ENCODE measurements at regions not wholly inside any gene's neighbourhood (a gene's known extent, or its start where the extent isn't known, plus 50 kb on each side); places are given as distances from the start of the nearest gene placed in this dataset.
"Not testable (repeated sequence)": the region's sequence is repeated elsewhere in the genome, so short reads cannot be mapped to it uniquely, and the experiment has no call there.

DNA sequence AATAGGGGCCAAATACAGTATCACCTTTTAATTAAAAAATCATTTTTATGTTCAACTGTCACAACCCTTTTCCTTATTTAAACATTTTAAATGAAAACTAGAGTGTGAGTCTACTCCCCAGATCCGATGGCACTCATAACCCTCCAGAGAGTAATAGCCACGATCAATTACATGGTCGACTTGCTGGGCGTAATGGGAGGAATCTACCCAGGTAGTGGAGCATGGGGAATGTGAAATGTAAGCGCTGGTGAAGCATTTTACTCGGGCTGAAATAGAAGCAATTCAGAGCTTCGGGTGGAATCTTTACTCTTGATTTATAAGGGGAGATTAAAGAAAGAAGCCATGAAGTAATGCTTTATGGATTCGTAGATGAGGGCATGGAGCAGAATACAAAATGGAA lies 321.9 kb downstream of the ACTR3B start:
- DNase-seq (ENCODE audit: low read depth in 2 of 2), result no peak

DNA sequence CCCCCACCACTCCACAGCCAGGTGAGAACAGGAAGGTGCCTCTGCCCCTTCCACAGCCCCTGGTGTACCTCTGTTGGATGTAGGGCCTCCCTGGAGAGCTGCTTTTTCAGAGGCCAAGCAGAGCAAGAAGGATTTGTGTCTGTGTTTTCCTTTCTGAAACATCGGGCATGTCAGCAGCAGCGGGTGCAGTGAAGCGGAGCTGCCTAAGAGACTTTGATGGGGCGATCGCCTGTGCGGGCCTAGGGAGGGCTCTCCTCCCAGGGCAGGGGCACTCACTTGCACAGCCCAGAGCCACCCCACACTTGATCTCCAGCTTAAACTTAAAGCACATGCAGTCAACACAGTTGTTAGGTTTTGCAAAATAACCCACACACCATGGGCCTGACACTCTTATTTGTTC lies 324.7 kb downstream of the ACTR3B start:
- no peak for DNase-seq (ENCODE audit: low read depth in 2 of 2)

DNA sequence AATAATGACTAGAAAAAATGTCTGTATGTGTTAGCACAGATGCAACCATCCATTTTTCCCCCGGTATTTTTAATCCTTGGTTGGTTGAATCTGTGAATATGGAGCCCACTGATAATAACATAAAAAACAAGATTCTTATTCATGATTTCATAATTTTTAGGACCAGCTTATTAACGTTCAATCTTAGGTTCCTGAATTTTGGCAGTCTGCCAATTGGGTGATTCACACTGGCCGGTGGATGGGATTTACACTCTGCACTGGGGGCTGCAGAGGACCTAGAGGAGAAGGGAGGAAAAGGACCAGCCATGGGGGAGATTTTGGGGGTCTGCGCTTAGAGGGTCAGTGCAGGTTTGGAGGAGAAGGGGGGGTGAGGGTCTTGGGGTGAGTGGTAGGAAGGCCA lies 327.9 kb downstream of the ACTR3B start:
- DNase-seq (ENCODE audit: low read depth in 2 of 2), result no peak

DNA sequence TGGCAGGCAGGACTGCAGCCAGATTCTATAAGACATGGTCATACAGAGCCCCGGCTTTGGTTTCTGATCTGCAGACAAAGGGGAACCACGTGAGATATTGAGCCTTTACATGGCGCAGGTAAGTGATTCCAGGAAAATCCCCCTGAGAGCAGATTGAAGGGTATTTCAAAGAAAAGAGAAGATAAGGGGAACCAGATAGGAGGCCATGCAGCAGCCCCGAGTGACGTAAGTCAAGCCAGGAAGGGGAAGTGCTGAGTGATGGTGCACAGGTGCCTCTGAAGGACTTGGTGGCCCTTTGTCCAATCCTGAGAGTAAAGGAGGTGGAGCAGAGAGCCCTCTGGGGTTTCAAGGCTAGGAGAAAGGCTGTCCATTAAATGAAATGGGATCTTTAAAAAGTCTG lies 329.0 kb downstream of the ACTR3B start:
- DNase-seq (ENCODE audit: low read depth in 2 of 2), result no peak

DNA sequence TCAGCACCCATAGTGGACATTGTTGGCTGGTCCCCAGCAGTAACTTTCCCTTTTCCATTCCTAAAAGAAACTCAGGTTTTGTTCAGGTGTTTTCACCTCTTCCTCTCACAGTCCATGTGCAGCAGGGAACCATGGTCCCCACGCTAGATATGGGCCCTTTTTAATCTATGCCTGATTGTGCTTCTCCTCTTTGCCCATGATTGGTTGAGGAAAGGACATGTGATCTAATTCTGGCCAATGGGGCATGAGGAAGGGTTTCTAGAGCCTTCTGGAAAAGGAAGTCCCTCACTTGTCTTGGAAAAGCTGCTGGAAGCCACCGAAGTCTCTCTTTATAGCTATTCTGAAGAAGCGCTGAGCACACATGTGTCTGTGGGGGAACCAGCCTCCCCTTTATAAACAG lies 330.7 kb downstream of the ACTR3B start:
- no peak for DNase-seq (ENCODE audit: low read depth in 2 of 2)

DNA sequence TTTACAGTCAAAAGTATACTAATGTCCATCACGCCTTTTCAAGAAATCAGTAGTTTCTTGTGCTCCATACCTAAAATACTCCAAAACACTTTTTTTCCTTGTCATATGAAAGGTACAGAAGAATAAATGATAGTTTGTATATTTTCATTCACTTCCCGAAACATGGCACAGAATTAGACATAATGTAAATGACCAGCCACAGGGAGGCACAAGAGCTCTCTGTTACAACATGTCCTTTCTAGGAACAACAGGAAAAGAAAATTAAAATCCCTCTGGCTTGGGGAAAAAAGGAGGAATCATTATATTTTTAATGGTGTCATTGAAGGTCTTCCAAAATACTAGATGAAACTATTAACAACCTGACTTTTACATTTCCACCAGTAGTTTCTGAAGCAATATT lies 331.2 kb downstream of the ACTR3B start:
- DNase-seq (ENCODE audit: low read depth in 2 of 2), result no peak

DNA sequence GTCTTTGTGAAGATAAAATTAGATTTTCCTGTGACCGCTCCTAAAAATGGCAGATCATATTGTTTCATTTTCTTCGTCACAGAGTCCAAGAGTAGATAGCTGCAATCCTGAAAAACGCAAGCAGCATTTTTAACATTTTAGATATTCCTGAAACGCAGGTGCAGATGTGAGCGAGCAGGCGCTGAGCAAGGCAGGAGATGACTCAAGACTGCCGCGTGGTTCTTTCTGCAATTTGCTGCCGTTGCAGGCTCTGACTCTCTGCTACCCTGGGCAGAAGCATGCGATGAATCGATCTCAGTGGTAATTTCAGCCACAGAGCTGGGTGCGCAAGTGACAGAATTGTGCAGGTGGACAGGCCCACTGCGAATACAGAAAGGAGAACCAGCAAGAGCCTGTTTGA lies 331.9 kb downstream of the ACTR3B start:
- DNase-seq (ENCODE audit: low read depth in 2 of 2), result no peak

DNA sequence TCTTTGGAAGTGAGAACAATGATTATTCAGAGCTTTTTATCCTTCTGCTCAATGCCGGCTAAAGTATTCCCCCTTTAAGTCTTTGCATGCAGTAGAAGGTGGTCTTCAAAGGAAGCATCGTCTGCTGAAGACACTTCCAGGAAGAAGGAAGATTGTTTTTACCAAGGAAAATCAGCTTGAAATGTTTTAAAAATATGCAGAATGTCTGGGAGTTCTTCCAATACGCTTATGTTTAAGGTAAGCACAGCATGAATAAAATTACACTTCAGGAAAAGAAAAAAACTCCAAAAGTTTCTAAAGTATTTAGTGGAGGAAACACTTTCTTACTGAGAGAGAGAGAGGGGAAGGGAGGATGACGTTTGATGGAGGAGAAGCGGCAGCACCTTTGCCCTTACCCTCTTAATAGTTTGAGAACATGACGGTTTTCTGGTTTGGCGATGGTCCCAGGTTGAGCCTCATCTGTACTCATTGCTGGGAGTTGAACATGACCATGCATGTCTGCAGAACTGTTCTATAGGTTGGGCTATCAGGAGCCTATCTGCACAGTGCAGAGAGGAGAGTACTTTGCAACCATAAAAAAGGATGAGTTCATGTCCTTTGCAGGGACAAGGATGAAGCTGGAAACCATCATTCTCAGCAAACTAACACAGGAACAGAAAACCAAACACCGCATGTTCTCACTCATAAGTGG lies 338.1 kb downstream of the ACTR3B start:
- no peak for DNase-seq (ENCODE audit: low read depth in 2 of 2)

DNA sequence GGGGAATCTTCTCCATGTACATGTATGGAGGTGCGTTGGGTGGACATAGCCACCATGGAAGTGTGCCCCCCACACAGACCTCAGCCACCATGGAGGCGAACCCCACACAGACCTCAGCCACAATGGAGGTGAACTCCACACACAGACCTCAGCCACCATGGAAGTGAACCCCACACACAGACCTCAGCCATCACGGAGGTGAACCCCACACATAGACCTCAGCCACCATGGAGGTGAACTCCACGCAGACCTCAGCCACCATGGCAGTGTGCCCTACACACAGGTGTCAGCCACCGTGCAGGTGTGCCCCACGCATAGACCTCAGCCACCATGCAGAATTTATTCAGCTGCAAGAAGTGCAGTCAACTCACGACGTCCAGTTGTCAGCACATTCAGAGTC lies 339.7 kb downstream of the ACTR3B start:
- no peak for DNase-seq (ENCODE audit: low read depth in 2 of 2)

DNA sequence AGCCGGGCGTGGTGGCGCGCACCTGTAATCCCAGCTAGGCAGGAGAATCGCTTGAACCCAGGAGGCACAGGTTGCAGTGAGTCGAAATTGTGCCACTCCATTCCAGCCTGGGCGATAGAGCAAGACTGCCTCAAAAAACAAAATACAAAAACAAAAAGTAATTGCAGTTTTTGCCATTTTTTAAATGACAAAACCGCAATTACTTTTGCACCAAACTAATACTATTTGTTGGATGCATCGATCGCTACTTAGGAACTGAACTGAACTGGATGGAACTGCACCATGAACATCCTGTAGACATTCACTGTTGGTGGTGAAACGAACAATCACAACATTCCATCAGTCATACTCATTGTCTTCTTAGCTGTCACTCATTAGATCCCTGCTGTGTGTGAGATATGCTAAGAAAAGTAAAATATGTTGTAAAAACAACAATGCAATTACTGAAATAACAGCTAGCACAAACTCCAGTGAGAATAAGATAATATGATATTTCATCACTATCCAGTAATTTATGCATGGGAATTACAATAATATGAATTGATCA lies 341.2 kb downstream of the ACTR3B start:
- no peak for DNase-seq (ENCODE audit: low read depth in 2 of 2)

DNA sequence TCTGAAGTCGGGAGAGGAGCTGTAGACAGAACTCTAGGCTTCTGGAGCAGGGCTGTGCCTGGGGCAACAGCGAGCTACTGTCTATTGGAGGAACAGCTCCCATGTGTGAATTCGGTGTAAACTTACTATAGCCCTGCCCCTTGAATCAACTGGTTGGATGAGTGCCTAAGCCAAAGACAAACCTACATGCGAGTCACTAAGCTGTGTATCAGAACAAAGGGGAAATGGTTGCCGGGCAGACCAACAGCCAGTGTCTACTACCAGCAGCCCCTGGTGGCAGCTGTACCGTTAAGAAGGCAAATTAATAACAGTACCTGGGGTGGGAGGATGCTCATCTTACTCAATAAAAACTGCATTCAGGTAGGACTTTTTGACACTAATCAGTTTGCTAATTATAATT lies 343.6 kb downstream of the ACTR3B start:
- no peak for DNase-seq (ENCODE audit: low read depth in 2 of 2)

DNA sequence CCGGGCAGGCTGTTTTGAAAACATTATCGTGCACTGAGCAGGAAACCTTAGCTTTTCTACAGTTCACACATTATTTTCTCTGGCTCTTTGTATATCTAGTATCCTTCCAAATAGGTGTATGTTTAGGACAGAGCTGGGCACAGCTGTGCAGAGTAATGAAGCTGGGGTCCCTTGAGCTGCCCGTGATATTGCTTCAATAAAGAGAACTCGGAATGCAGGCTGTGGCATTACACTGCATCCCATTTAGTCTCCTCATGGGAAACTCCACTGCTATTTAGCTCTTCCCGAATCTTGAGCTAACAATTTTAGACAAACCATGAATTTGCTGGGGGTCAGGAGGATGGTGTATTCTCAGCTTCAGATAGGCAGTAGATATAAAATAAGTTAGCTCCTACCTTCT lies 348.3 kb downstream of the ACTR3B start:
- no peak for DNase-seq (ENCODE audit: low read depth in 2 of 2)

DNA sequence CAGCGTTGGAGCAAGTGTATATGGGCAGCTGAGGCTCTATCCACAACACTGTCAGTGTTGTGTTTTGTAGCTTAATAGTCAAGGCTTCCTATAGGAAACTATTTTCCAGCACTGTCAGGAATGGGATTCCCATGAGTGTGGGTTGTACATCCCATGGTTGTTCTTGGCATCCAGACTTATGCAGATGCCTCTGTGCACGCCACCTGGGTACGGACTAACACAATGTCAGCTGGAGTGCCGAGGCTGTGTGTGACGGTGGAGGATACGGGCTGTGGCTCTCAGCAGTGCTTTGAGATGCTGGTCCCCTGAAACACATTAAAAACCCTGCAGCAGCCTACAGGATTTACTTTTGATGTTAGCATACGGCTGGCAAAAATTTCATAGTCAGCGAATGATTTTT lies 350.0 kb downstream of the ACTR3B start:
- DNase-seq (ENCODE audit: low read depth in 2 of 2), result no peak

DNA sequence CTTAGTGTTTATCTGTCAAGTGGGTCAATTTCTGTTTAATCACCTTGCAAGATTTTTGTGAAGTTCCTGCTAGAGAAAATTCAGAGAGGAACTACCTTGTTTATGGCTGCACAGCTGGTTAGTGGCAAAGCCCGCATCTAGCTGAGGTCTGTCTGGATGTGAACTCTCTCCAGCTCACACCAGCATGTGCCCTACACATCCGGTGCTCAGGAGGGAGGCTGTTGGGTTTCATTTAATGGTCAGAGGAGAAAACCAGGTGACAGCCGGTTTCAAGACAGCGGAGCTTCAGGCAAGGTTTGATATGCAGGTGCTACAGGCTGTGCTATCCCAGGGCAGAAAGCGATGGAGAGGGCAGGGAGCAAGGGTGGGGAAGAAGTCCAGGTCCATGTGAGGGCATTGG lies 351.1 kb downstream of the ACTR3B start:
- DNase-seq (ENCODE audit: low read depth in 2 of 2), result no peak

DNA sequence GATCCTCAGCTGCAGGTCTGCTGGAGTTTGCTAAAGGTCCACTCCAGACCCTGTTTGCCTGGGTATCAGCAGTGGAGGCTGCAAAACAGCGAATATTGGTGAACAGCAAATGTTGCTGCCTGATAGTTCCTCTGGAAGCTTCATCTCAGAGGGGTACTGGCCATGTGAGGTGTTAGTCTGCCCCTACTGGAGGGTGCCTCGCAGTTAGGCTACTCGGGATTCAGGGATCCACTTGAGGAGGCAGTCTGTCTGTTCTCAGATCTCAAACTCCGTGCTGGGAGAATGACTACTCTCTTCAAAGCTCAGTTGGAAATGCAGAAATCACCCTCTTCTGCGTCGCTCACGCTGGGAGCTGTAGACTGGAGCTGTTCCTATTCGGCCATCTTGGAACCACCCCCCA lies 362.7 kb downstream of the ACTR3B start:
- DNase-seq (ENCODE audit: low read depth in 2 of 2), result not testable (repeated sequence)

DNA sequence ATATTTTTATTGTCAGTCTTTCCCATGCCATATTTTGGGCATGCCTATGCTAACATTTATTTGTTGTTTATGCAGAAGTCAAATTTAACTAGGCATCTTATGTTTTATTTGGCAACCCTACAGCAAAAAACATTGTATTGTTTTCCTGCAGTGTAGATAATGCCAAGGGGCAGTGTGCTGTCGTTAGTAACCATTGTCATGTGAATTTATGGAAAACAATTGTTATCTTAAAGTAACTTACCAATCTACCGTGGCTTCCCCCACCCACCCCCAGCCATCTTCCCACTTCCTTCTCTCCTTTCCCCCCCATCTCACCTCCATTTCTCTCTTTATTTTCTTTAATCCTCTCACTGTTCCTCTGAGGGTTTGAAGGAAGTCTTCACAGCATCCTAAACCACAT lies 370.5 kb downstream of the ACTR3B start:
- DNase-seq (ENCODE audit: low read depth in 2 of 2), result no peak

DNA sequence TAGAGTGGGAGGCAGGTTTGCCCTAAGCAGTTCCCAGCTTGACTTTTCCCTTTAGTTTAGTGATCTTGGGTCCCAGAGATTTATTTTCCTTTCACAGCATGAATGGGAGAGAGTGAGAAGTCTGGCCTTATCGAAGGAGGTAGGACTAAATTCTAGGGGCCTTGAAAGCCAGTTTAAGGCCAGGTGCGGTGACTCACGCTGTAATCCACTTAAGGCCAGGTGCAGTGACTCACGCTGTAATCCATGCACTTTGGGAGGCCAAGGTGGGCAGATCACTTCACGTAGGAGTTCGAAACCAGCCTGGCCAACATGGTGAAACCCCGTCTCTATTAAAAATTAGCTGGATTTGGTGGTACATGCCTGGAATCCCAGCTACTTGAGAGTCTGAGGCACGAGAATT lies 392.2 kb downstream of the ACTR3B start:
- DNase-seq (ENCODE audit: low read depth in 2 of 2), result no peak

DNA sequence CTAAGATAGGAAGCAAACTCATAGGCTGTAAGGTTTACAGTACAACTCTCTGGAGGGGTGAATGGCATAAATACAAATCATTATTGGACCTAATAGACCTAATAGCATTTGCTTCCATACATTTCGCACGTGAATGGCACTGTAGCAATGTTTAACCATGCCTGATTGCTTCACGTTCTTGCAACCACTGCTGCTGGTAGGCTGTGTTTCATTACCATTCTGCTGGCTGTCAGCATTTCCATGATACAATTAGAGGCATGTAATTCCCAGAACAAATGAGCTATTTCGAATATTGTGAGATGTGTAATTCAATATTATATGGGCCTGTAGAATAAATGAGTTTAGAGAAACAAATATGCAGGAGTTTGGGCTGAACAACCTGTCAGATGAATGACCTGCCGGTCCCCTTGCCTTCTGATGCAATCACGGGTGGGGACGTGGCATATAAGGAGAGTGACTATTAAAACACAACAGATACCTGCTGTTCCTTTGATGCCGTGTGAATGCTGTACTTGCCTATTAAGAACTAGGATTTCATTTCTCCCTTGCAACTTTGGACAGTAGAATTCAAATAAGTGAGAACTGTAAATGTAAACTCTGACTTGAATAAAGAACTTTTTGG lies 393.4 kb downstream of the ACTR3B start:
- no peak for DNase-seq (ENCODE audit: low read depth in 2 of 2)

DNA sequence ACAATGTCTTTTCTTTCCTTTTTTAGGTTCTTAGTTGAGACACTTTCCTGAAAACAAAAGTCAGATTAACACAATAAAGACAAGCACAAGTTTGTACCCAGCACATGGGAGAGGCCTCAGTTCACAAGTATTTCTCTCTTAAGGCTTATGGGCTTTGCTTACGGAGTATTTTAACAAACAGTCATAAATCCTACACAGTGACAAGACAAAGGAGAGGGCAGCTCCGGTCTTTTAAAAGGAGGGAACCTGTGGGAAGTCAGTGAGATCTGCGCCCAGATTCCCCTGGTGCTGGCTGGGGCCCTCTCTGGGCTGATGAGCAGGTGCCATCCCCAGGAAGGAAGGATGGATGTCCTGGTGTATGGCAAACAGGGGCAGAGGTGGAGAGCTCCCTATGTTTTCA lies 398.6 kb downstream of the ACTR3B start:
- DNase-seq (ENCODE audit: low read depth in 2 of 2), result no peak

DNA sequence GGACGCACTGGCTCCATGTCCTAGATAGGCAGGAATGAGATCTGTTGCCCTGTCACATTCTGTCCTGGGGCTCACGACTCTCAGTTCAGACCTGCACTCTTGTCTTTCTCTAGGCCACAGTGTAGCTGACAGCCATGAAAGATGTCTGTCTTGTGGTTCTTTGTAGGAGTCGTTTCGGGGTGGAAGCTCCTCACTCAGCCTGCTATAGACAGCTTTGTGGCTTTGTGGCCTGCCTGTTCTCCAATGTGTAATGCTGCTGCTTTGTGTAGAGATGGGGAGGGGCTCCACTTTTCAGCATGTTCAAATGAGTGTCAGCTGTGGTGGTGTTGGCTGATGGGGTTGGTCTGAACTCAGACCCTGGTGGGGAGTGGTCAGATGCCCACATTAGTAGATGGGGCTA lies 410.7 kb downstream of the ACTR3B start:
- DNase-seq (ENCODE audit: low read depth in 2 of 2), result no peak

DNA sequence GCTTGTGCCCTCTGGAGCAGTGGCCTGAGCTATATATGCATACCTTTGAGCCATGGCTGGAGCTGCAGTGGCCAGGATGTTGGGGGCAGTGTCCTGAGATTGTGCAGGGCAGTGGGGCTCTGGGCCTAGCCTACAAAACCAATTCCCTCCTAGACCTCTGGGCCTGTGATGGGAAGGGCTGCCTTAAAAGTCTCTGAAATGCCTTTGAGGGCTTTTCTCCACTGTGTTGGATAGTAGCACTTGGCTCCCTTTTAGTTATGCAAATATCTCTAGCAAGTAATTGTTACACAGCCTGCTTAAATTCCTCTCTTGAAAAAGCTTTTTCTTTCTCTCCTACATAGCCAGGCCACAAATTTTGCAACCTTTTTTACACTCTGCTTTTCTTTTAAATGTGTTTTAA lies 426.4 kb downstream of the ACTR3B start:
- DNase-seq (ENCODE audit: low read depth in 2 of 2), result no peak

DNA sequence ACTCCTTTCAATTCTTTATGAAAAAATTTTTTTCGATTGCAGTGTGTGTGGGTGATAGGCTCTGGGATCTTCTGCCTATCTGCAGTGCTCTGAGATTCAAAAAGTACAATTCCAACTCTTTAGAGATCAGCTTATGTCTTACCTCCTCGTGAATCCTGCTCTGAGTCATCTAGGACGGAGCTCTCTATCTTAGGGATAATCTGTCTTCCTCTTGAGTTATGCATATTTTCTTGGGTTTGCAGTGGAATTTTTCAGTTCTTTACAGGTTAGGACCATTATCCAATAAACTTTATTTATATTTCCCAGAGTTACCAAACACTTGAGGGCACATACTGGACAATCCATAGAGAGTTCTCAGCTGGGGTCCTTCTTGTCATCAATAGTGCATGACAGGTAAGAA lies 428.6 kb downstream of the ACTR3B start:
- DNase-seq (ENCODE audit: low read depth in 2 of 2), result no peak

DNA sequence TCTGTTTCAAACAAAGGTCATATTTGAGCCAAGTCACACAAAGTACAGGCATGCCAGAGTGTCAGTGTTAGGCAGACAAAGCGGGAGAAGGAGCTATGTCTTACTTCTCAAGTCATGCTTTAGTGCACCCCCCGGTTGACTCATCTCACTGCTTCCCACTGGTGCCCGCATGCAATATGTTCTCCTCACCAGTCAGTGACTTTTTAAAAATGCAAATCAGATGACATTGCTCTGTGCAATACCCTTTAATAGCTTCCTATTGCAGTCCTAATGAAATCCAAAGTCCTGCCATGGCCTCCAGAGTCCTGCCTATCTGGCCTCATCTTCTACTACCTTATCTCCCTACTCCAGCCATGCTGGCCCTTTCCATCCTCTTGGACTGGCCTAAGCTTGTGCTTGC lies 429.1 kb downstream of the ACTR3B start:
- DNase-seq (ENCODE audit: low read depth in 2 of 2), result no peak

DNA sequence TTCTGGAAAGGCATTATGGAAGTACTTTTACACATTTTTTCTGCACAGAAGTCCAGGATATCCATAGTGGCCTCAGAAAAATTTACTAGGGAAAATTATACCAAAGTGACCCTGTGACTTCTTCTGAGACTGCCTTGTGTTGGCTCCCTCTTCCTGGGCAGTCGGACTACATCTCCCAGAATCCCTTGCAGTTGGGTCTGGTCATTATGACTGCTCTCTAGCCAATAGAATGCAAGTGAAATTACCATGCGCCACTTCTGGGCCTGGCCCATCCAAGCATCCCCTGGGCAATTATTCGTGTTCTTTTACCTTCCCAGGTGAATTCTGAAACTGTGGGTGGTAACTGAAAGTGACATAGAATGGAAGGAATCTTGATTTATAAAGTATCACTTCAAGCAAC lies 430.9 kb downstream of the ACTR3B start:
- DNase-seq (ENCODE audit: low read depth in 2 of 2), result no peak
